Fibroblast of villous mesenchyme (primary cell): ENCODE measurements at regions not wholly inside any gene's neighbourhood (a gene's known extent, or its start where the extent isn't known, plus 50 kb on each side); places are given as distances from the start of the nearest gene placed in this dataset.
"Not testable (repeated sequence)": the region's sequence is repeated elsewhere in the genome, so short reads cannot be mapped to it uniquely, and the experiment has no call there.

Source experiments
- DNase-seq: peaks from one replicate; pipeline ENCODE4 v3.0.0-alpha.2; 2010; ENCODE audit warnings: low read depth
- H3K4me3 ChIP-seq: 2 replicates; pipeline ENCODE4 v1.5.1; 2011; ENCODE audit warnings: low read depth, mild to moderate bottlenecking, low read length
- CTCF ChIP-seq: IDR thresholded peaks from 2 replicates; pipeline ENCODE4 v1.5.1; 2012; ENCODE audit warnings: low read depth, mild to moderate bottlenecking, low read length; ENCODE audit not compliant: insufficient read depth

- DNase-seq = no peak
- TF ChIP-seq CTCF = no peak
- no peak overlapping the region for H3K4me3 ChIP-seq
Observed at GRCh38 chr4:135412213-135412612, 1210.6 kb upstream of the PABPC4L start.

- no peak overlapping the region for H3K4me3 ChIP-seq
- no peak for DNase-seq
- no peak for TF ChIP-seq CTCF
Observed at GRCh38 chr4:135411251-135411650, 1209.7 kb upstream of the PABPC4L start.

GRCh38 chr4:135409261-135409660, 1207.7 kb upstream of the PABPC4L start:
- DNase-seq, H3K4me3 ChIP-seq: not testable (repeated sequence)

GRCh38 chr4:135408109-135408508, 1206.5 kb upstream of the PABPC4L start:
- no peak overlapping the region for H3K4me3 ChIP-seq
- no peak for TF ChIP-seq CTCF
- DNase-seq = no peak

GRCh38 chr4:135406597-135406996, 1205.0 kb upstream of the PABPC4L start:
- H3K4me3 ChIP-seq, DNase-seq: not testable (repeated sequence)

- no peak for TF ChIP-seq CTCF
- no peak overlapping the region for H3K4me3 ChIP-seq
- no peak for DNase-seq
Observed at GRCh38 chr4:135385830-135386581, 1184.4 kb upstream of the PABPC4L start.

GRCh38 chr4:135383356-135384288, 1182.0 kb upstream of the PABPC4L start:
- no peak for TF ChIP-seq CTCF
- no peak for DNase-seq
- no peak overlapping the region for H3K4me3 ChIP-seq
